GM19099 (cell line): ENCODE measurements at regions not wholly inside any gene's neighbourhood (a gene's known extent, or its start where the extent isn't known, plus 50 kb on each side); places are given as distances from the start of the nearest gene placed in this dataset.

ENCODE experiments used
- POLR2A ChIP-seq: IDR thresholded peaks from 3 replicates; pipeline ENCODE4 v1.6.1; 2011; ENCODE audit warnings: low read depth; ENCODE audit not compliant: insufficient read length; ENCODE audit errors: extremely low read depth

DNA sequence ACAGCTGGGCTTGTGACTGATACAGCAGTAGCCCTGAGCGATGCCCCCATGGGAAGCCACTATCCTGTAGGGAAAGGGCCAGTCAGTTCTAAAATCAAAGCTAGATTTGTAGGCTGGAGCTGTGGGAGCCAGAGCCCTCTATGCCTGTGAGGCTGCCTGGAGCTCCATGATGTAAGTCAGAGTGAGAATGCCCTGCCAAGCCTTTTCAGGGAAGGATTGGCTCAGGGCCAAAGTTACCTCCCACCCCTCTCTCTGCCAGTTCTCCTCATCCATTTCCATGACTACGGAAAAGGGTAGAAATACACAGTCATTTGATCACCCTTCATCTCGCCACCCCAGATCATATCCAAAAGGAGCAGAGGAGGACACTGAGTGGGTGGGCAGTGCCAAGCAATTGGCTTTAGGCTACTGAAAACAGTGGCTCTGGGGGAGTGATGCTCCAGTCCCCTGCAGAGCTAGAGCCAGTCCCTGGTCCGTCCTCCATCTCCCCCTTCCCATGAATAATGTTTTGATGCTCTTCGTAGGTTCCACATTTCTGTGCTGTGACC, 59.5 kb upstream of the KCNA3 start:
- TF ChIP-seq POLR2A = no peak

DNA sequence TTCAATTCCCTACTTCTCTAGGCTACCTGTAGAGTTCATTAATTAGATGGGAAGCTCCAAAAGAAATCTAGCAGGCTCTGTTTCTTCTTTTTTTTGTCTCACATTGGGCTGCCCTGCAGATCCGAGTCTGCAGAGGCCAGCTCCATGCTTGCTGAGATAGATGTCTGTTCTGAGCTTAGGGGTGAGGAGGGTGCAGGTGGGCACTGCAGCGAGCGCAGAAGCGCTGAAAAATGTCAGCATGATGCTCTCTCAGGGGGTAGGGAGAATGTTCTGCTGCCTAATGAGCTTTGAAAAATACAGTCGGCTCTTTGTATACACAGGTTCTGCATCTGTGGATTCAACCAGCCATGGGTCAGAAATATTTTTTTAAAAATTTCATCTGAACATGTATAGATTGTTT, 56.8 kb upstream of the KCNA3 start:
- TF ChIP-seq POLR2A = no peak

DNA sequence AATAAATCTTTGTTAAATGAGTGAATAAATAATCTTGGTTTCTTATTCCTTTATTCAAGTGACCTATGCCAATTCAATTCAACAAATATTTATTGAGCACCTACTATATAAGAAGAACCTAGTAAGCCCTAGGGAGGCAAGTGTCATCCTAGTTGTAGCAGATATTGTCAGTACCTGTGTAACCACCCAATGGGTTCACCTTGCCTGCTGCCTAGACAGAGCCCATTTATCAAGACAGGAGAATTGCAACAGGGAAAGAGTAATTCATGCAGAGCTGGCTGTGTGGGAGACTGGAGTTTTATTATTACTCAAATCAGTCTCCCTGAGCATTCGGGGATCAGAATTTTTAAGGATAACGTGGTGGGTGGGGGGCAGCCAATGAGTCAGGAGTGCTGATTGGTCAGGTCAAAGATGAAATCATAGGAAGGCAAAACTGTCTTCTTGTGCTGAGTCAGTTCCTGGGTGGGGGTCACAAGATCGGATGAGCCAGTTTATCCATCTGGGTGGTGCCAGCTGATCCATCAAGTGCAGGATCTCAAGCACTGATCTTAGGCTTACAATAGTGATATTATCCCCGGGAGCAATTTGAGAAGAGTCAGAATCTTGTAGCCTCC, 53.8 kb upstream of the KCNA3 start:
- TF ChIP-seq POLR2A = no peak

DNA sequence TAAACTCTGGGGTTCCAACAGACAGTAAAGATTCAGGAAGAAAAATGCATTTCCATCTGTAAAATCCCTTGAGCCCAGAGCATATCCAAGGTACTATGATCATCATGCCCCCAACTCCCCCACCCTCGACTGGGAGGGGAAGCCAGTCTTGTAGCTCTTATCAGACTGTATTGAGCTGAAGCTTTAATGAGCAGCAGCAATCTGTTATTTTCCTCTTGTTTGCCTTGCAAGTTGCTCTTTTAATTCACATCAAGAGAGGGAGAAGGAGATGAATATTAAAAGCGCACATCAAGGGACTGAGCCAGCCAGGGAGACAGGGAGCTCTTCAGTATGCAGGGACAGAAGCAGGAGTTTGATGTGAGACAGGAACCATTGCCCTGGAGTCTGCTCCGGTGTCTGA, 52.5 kb upstream of the KCNA3 start:
- TF ChIP-seq POLR2A = no peak

DNA sequence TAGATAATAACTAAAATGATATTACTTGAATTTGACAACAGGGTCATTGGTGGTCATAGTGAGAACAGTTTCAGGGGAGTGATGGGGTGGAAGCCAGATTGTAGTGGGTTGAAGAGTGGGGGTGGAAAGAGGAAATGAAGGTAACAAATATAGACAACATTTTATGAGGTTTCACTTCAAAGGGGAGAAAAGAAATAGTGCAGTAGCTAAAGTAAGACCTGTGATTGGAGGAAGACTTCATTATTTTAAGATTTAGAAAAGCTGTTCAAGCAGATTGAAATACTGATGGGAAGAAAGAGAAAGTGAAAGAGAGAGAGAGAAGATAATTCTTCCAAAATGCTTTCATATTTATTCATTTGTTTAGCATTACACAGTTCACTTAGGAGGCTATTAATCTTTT, 52.0 kb upstream of the KCNA3 start:
- TF ChIP-seq POLR2A = no peak
